IPS-20b (cell line): ENCODE measurements at regions not wholly inside any gene's neighbourhood (a gene's known extent, or its start where the extent isn't known, plus 50 kb on each side); places are given as distances from the start of the nearest gene placed in this dataset.
"Not testable (repeated sequence)": the region's sequence is repeated elsewhere in the genome, so short reads cannot be mapped to it uniquely, and the experiment has no call there.

Source experiments
- H3K27ac ChIP-seq: one replicate; pipeline ENCODE4 v1.5.1; 2013; ENCODE audit warnings: low read length
- H3K27me3 ChIP-seq: 2 replicates; pipeline ENCODE4 v1.6.1; 2013; ENCODE audit warnings: mild to moderate bottlenecking, low read length, inconsistent platforms; ENCODE audit not compliant: insufficient read depth
- H3K36me3 ChIP-seq: 2 replicates; pipeline ENCODE4 v1.6.1; 2013; ENCODE audit warnings: low read depth, mild to moderate bottlenecking, inconsistent platforms, low read length, moderate library complexity; ENCODE audit not compliant: insufficient read depth
- H3K4me1 ChIP-seq: 2 replicates; pipeline ENCODE4 v1.6.1; 2013; ENCODE audit warnings: mild to moderate bottlenecking, control low read depth, inconsistent platforms, low read length, moderate library complexity; ENCODE audit not compliant: insufficient read depth
- H3K4me3 ChIP-seq: 2 replicates; pipeline ENCODE4 v1.5.1; 2013; ENCODE audit warnings: mild to moderate bottlenecking, low read length, inconsistent platforms
- H3K9ac ChIP-seq: 2 replicates; pipeline ENCODE4 v1.6.1; 2013; ENCODE audit warnings: low read depth, mild to moderate bottlenecking, inconsistent platforms, low read length, moderate library complexity
- H3K9me3 ChIP-seq: 2 replicates; pipeline ENCODE4 v1.6.1; 2013; ENCODE audit warnings: mild to moderate bottlenecking, low read depth, low read length, inconsistent platforms; ENCODE audit not compliant: insufficient read depth

- Histone ChIP-seq H3K36me3 (no peaks in the 10 kb centered on the region), H3K9ac (no peak overlapping the region), H3K9me3 (peaks cover 16% of the 10 kb centered on the region), H3K4me3 (no peak overlapping the region), H3K27me3 (no peaks in the 10 kb centered on the region), H3K4me1 (no peaks in the 10 kb centered on the region), H3K27ac (no peak overlapping the region)
These were observed 264.8 kb downstream of the CDK5RAP2 start for GRCh38 chr9:120315154-120315553.

- H3K4me3 ChIP-seq, result no peak overlapping the region
- no peaks in the 10 kb centered on the region for H3K27me3 ChIP-seq
These were observed 267.9 kb downstream of the CDK5RAP2 start for GRCh38 chr9:120312031-120312430.

GRCh38 chr9:120310035-120310434 lies 269.9 kb downstream of the CDK5RAP2 start:
- H3K27ac ChIP-seq, result no peak overlapping the region
- peaks cover 9% of the 10 kb centered on the region; the same call in 1 of the 2 replicates for H3K4me1 ChIP-seq
- H3K27me3 ChIP-seq, result no peaks in the 10 kb centered on the region
- H3K9me3 ChIP-seq, result peaks cover 12% of the 10 kb centered on the region
- H3K36me3 ChIP-seq, result no peaks in the 10 kb centered on the region
- H3K9ac ChIP-seq, result no peak overlapping the region
- no peak overlapping the region for H3K4me3 ChIP-seq

More at GRCh38 chr9:120312031-120312430, 267.9 kb downstream of the CDK5RAP2 start:
- Histone ChIP-seq H3K27ac (no peak overlapping the region), H3K9me3 (peaks cover 16% of the 10 kb centered on the region), H3K9ac (no peak overlapping the region), H3K4me1 (peaks cover 9% of the 10 kb centered on the region; the same call in 1 of the 2 replicates), H3K36me3 (no peaks in the 10 kb centered on the region)

DNA sequence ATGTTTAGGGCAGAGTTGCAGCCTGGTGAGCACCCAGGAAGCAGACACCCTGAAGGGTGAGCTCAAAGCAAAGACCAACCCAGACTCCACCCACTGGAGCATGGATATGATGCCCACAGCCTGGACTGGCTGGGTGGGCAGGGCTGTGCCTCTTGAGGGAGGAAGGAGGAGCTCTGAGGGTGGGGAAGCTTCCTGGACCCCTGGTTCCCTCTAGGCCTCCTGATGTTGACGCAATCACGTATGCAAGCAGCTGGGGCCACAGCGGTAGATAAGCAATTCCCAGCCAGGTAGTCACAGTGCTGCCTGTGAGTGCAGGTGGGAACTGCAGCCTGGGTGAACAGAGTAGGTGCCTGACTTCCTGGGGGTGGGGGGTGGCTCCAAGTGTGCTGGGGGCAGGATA lies 271.5 kb downstream of the CDK5RAP2 start:
- H3K27ac ChIP-seq, result no peak overlapping the region
- no peak overlapping the region for H3K9ac ChIP-seq
- H3K4me3 ChIP-seq, result no peak overlapping the region
- no peaks in the 10 kb centered on the region for H3K27me3 ChIP-seq
- peaks cover 9% of the 10 kb centered on the region; the same call in 1 of the 2 replicates for H3K4me1 ChIP-seq
- H3K36me3 ChIP-seq, result no peaks in the 10 kb centered on the region
- H3K9me3 ChIP-seq, result no peaks in the 10 kb centered on the region

- no peak overlapping the region for H3K27ac ChIP-seq
These were observed 272.4 kb downstream of the CDK5RAP2 start for GRCh38 chr9:120307599-120307998.

GRCh38 chr9:120306561-120306960 lies 273.4 kb downstream of the CDK5RAP2 start:
- Histone ChIP-seq H3K4me1 (peaks cover 9% of the 10 kb centered on the region; the same call in 1 of the 2 replicates), H3K9ac (no peak overlapping the region), H3K9me3 (no peaks in the 10 kb centered on the region), H3K27me3 (no peaks in the 10 kb centered on the region), H3K36me3 (no peaks in the 10 kb centered on the region), H3K4me3 (no peak overlapping the region), H3K27ac (no peak overlapping the region)

More at GRCh38 chr9:120307599-120307998, 272.4 kb downstream of the CDK5RAP2 start:
- no peaks in the 10 kb centered on the region for H3K27me3 ChIP-seq
- no peaks in the 10 kb centered on the region for H3K9me3 ChIP-seq
- peaks cover 9% of the 10 kb centered on the region; the same call in 1 of the 2 replicates for H3K4me1 ChIP-seq
- no peak overlapping the region for H3K4me3 ChIP-seq
- no peak overlapping the region for H3K9ac ChIP-seq
- H3K36me3 ChIP-seq, result no peaks in the 10 kb centered on the region

DNA sequence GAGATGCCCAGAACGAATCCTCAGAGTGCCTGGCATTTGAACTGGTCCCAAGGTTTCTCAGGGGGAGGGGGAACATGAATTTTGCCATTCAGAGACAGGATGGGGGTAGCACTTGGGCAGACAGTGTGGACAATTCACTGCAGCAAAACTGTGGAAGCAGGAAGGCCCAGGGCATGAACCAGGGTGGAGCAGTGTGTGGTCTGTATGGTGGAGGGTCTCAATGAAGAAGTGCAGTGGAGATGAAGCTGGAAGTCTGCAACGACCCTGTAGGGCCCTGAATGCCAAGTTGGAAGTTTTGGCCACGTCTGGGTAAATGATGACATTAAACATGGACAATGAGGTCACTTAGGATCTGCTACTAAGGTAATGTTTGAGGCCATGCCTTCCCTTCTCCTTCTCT lies 273.9 kb downstream of the CDK5RAP2 start:
- no peaks in the 10 kb centered on the region for H3K27me3 ChIP-seq
- no peak overlapping the region for H3K4me3 ChIP-seq
- no peak overlapping the region for H3K27ac ChIP-seq
- H3K9ac ChIP-seq, result no peak overlapping the region
- H3K9me3 ChIP-seq, result no peaks in the 10 kb centered on the region
- H3K4me1 ChIP-seq, result peaks cover 9% of the 10 kb centered on the region; the same call in 1 of the 2 replicates
- no peaks in the 10 kb centered on the region for H3K36me3 ChIP-seq

DNA sequence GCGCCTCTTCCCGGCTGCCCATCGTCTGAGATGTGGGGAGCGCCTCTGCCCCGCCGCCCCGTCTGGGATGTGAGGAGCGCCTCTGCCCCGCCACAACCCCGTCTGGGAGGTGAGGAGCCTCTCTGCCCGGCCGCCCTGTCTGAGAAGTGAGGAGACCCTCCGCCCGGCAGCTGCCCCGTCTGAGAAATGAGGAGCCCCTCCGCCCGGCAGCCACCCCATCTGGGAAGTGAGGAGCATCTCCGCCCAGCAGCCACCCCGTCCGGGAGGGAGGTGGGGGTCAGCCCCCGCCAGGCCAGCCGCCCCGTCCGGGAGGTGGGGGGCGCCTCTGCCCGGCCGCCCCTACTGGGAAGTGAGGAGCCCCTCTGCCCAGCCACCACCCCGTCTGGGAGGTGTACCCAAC lies 275.1 kb downstream of the CDK5RAP2 start:
- not testable (repeated sequence) for H3K27ac ChIP-seq, H3K9me3 ChIP-seq, H3K36me3 ChIP-seq, H3K9ac ChIP-seq, H3K4me1 ChIP-seq, H3K4me3 ChIP-seq, H3K27me3 ChIP-seq

GRCh38 chr9:120303519-120303918 lies 276.4 kb downstream of the CDK5RAP2 start:
- no peak overlapping the region for H3K4me3 ChIP-seq
- no peak overlapping the region for H3K27ac ChIP-seq
- no peaks in the 10 kb centered on the region for H3K27me3 ChIP-seq
- no peaks in the 10 kb centered on the region for H3K9me3 ChIP-seq
- H3K36me3 ChIP-seq, result no peaks in the 10 kb centered on the region
- H3K9ac ChIP-seq, result no peak overlapping the region
- H3K4me1 ChIP-seq, result peaks cover 6% of the 10 kb centered on the region; the same call in 1 of the 2 replicates

DNA sequence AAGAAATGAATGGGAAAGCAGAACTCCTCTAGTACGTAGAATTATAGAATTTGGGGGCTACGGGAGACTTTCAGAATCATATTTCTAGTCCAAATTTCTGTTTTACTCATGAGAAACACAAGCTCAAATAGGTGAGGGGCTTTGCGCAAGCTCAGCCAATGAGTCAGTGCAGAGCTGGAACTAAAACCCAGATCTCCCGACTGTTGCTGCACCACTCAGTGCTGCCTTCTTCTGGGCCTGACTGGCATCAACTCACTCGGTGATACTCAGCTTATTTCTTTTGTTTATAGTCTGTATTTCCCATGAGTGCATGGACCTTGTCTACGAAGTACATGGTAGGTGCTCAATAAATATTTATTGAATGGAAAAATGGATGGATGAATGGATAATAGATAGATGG lies 280.2 kb downstream of the CDK5RAP2 start:
- Histone ChIP-seq H3K4me3 (no peak overlapping the region), H3K9me3 (no peaks in the 10 kb centered on the region), H3K4me1 (no peaks in the 10 kb centered on the region)

DNA sequence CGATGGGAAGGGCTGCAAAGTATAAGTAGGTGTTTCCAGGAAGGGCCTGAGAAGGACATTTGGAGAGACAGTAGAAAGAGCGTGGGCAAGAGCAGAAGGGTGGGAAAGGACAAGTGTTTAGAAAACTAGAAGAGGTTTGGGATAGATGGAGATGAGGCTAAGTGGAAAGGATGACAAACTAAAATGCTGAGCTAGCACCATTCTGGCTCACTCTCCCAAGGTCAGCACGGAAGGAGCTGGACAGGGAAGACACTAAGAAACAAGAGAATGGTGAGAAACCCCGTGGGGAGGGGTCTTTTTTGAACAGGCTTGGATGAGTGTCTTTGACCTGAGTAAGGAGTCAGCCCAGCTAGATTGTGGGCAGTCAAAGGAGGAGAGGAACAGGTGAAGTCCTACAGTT lies 286.0 kb downstream of the CDK5RAP2 start:
- no peaks in the 10 kb centered on the region for H3K9me3 ChIP-seq
- no peak overlapping the region for H3K4me3 ChIP-seq
- H3K4me1 ChIP-seq, result no peaks in the 10 kb centered on the region
- H3K9ac ChIP-seq, result no peak overlapping the region
- H3K36me3 ChIP-seq, result no peaks in the 10 kb centered on the region
- no peak overlapping the region for H3K27ac ChIP-seq
- H3K27me3 ChIP-seq, result no peaks in the 10 kb centered on the region

More for the DNA sequence above, 280.2 kb downstream of the CDK5RAP2 start:
- H3K27ac ChIP-seq, result no peak overlapping the region
- no peaks in the 10 kb centered on the region for H3K36me3 ChIP-seq
- H3K9ac ChIP-seq, result no peak overlapping the region
- H3K27me3 ChIP-seq, result no peaks in the 10 kb centered on the region

DNA sequence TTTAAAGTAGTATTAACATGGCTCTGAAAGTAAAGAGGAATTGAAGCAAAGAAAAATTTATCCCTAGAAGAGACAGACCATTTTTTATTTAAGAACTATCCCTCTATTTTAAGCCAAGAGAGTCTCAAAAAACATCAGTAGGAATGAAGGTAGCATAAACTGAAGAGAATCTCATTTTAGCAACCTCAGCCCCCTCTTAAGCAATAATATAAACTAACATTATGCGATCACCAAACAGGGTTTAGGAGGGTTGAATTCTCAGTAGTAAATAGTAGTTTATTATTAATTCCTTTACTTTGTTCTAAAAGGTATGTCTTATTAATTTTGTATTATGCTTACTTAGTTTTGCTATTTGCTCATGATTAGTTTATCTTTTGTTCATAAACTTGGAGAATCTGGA lies 287.4 kb downstream of the CDK5RAP2 start:
- no peaks in the 10 kb centered on the region for H3K4me1 ChIP-seq
- no peaks in the 10 kb centered on the region for H3K9me3 ChIP-seq
- H3K4me3 ChIP-seq, result no peak overlapping the region
- no peak overlapping the region for H3K9ac ChIP-seq
- no peaks in the 10 kb centered on the region for H3K36me3 ChIP-seq
- no peaks in the 10 kb centered on the region for H3K27me3 ChIP-seq
- no peak overlapping the region for H3K27ac ChIP-seq
